ENCODE measurements at regions not wholly inside any gene's neighbourhood (a gene's known extent, or its start where the extent isn't known, plus 50 kb on each side); places are given as distances from the start of the nearest gene placed in this dataset.
"Not testable (repeated sequence)": the region's sequence is repeated elsewhere in the genome, so short reads cannot be mapped to it uniquely, and the experiment has no call there.

GRCh38 chr5:177941386-177941785 is 54.7 kb downstream of the PROP1 start:
- H3K4me3 ChIP-seq (ENCODE audit: low read depth, low read length); in situ Hi-C loops (cut with HindIII; ENCODE audit: low sequenced_read_pairs); DNase-seq (ENCODE audit: low read depth): not testable (repeated sequence)

GRCh38 chr5:177939246-177940171 is 56.5 kb downstream of the PROP1 start:
- in situ Hi-C loops (cut with HindIII; ENCODE audit: low sequenced_read_pairs); DNase-seq (ENCODE audit: low read depth): not testable (repeated sequence)
- H3K4me3 ChIP-seq (ENCODE audit: low read depth, low read length) = peak overlapping the region; percentile 40

GRCh38 chr5:177938767-177939166 is 57.3 kb downstream of the PROP1 start:
- in situ Hi-C loops (cut with HindIII; ENCODE audit: low sequenced_read_pairs); DNase-seq (ENCODE audit: low read depth): not testable (repeated sequence)
- peak overlapping the region; percentile 40 for H3K4me3 ChIP-seq (ENCODE audit: low read depth, low read length)

- DNase-seq (ENCODE audit: low read depth); in situ Hi-C loops (cut with HindIII; ENCODE audit: low sequenced_read_pairs): not testable (repeated sequence)
- TF ChIP-seq CTCF (IDR thresholded peaks at IDR 0.05; ENCODE audit: low read depth, low read length, missing control alignments) = peak; percentile 19
These were observed 61.8 kb downstream of the PROP1 start for GRCh38 chr5:177934233-177934632.

GRCh38 chr5:177930269-177931022 is 65.6 kb downstream of the PROP1 start:
- in situ Hi-C loops (cut with HindIII; ENCODE audit: low sequenced_read_pairs); DNase-seq (ENCODE audit: low read depth); H3K4me3 ChIP-seq (ENCODE audit: low read depth, low read length): not testable (repeated sequence)

More at GRCh38 chr5:177934233-177934632, 61.8 kb downstream of the PROP1 start:
- not testable (repeated sequence) for H3K4me3 ChIP-seq (ENCODE audit: low read depth, low read length)

- in situ Hi-C loops (cut with HindIII; ENCODE audit: low sequenced_read_pairs) = not testable (repeated sequence)
These were observed 66.4 kb downstream of the PROP1 start for GRCh38 chr5:177929618-177930017.

GRCh38 chr5:177927500-177927899 is 68.5 kb downstream of the PROP1 start:
- in situ Hi-C loops (cut with HindIII; ENCODE audit: low sequenced_read_pairs); DNase-seq (ENCODE audit: low read depth); H3K4me3 ChIP-seq (ENCODE audit: low read depth, low read length): not testable (repeated sequence)

More at GRCh38 chr5:177929618-177930017, 66.4 kb downstream of the PROP1 start:
- DNase-seq (ENCODE audit: low read depth); H3K4me3 ChIP-seq (ENCODE audit: low read depth, low read length): not testable (repeated sequence)

- H3K4me3 ChIP-seq (ENCODE audit: low read depth, low read length); DNase-seq (ENCODE audit: low read depth); in situ Hi-C loops (cut with HindIII; ENCODE audit: low sequenced_read_pairs): not testable (repeated sequence)
These were observed 71.5 kb downstream of the PROP1 start for GRCh38 chr5:177924577-177924976.

- DNase-seq (ENCODE audit: low read depth); H3K4me3 ChIP-seq (ENCODE audit: low read depth, low read length); in situ Hi-C loops (cut with HindIII; ENCODE audit: low sequenced_read_pairs): not testable (repeated sequence)
These were observed 72.2 kb downstream of the PROP1 start for GRCh38 chr5:177923837-177924236.

- H3K4me3 ChIP-seq (ENCODE audit: low read depth, low read length); DNase-seq (ENCODE audit: low read depth); in situ Hi-C loops (cut with HindIII; ENCODE audit: low sequenced_read_pairs): not testable (repeated sequence)
These were observed 72.9 kb downstream of the PROP1 start for GRCh38 chr5:177923189-177923588.

GRCh38 chr5:177909261-177909660 is 86.8 kb downstream of the PROP1 start:
- in situ Hi-C loops (cut with HindIII; ENCODE audit: low sequenced_read_pairs); DNase-seq (ENCODE audit: low read depth); H3K4me3 ChIP-seq (ENCODE audit: low read depth, low read length): not testable (repeated sequence)

- in situ Hi-C loops (cut with HindIII; ENCODE audit: low sequenced_read_pairs); H3K4me3 ChIP-seq (ENCODE audit: low read depth, low read length); DNase-seq (ENCODE audit: low read depth): not testable (repeated sequence)
These were observed 93.2 kb downstream of the PROP1 start for GRCh38 chr5:177902806-177903205.

GRCh38 chr5:177900066-177900465 is 96.0 kb downstream of the PROP1 start:
- in situ Hi-C loops (cut with HindIII; ENCODE audit: low sequenced_read_pairs); DNase-seq (ENCODE audit: low read depth); H3K4me3 ChIP-seq (ENCODE audit: low read depth, low read length): not testable (repeated sequence)

GRCh38 chr5:177894681-177895453 is 101.2 kb downstream of the PROP1 start:
- H3K4me3 ChIP-seq (ENCODE audit: low read depth, low read length); in situ Hi-C loops (cut with HindIII; ENCODE audit: low sequenced_read_pairs); DNase-seq (ENCODE audit: low read depth): not testable (repeated sequence)

GRCh38 chr5:177892357-177892665 is 103.7 kb downstream of the PROP1 start:
- DNase-seq (ENCODE audit: low read depth); H3K4me3 ChIP-seq (ENCODE audit: low read depth, low read length); in situ Hi-C loops (cut with HindIII; ENCODE audit: low sequenced_read_pairs): not testable (repeated sequence)
